ENCODE measurements at regions not wholly inside any gene's neighbourhood (a gene's known extent, or its start where the extent isn't known, plus 50 kb on each side); places are given as distances from the start of the nearest gene placed in this dataset.
A peak's percentile ranks its signal among the peaks of the same experiment; 100 is the strongest.
"Not testable (repeated sequence)": the region's sequence is repeated elsewhere in the genome, so short reads cannot be mapped to it uniquely, and the experiment has no call there.

DNA sequence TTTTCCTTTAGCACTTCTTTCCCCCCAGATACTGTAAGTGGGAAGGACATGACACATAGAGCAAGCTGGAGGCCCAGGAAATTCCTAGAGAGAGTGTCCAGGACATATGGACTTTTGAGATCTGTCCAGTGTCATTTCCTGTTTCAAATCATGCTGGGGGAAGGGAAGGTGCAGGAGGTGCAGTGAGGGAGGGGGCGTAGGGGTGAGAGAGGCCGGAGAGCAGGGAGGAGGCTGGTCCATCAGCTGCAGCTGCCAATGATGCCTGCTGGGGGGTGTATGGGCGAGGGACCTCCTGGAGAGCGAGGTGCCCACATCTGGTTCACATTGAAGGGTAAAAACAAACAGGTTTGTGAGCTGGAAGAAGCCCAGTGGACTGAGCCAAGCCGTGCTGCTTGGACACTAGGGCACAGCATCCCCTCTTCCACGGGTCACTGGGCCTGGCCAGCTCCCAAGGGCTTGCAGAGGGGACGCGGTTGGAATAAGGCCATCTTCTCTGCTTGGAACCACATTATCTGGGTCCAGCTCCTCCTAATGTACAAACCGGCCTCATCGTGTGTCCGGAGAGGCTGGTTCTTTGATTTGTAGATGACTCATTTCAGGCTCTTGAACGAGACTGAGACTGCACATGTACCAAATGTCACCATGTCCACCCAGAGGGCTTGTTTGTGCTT, 70.4 kb upstream of the SMURF2 start:
- Mint-ChIP-seq H3K27ac (no peak overlapping the region), H3K4me3 (no peak overlapping the region), H3K9me3 (no peaks in the 10 kb centered on the region), H3K4me1 (peaks cover 11% of the 10 kb centered on the region), H3K27me3 (no peaks in the 10 kb centered on the region), H3K36me3 (ENCODE audit: low read depth) (no peaks in the 10 kb centered on the region)
- ATAC-seq (no peak), DNase-seq (no peak)

DNA sequence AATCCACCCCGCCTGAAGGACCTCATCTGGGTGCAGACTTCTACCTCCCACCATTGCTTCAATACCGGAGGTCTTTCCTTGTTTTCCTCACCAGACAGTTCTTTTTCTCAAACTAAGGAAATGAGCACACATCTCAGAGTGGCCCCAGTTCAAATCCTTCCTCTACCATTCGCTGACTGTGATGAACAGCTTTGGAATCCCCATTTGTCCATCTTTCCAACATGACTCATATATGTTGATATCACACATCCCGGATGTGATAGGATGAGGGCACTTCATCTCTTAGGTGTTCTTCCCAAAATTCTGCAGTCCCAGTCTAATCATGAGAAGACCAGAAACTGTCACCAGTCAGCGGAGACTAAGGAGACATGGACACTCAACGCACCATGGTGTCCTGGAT, 67.9 kb upstream of the SMURF2 start:
- ATAC-seq; H3K9me3 Mint-ChIP-seq; H3K4me3 Mint-ChIP-seq; H3K27ac Mint-ChIP-seq; DNase-seq; H3K4me1 Mint-ChIP-seq; H3K36me3 Mint-ChIP-seq (ENCODE audit: low read depth); H3K27me3 Mint-ChIP-seq: not testable (repeated sequence)

DNA sequence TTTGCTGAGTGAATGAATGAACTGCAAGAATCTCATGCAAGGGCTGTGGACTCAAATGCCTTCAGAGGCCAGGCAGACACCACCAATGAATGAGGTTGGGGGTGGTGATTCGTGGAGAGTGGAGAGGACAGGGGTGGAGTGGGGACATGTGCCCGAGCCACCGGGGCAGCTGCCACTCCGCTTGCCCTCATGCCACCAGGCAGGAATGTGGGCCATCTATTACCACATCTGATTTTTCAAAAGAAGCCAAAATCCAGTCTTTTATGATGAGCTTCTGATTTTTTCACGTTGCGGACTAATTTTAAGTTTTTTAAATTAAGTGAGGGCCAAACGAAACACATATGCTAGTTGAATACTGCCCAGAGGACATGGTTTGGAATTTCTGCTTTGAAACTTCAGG, 67.1 kb upstream of the SMURF2 start:
- ATAC-seq (no peak), DNase-seq (no peak)
- Mint-ChIP-seq H3K4me3 (no peak overlapping the region), H3K9me3 (no peaks in the 10 kb centered on the region), H3K4me1 (no peaks in the 10 kb centered on the region), H3K27me3 (no peaks in the 10 kb centered on the region), H3K36me3 (ENCODE audit: low read depth) (no peaks in the 10 kb centered on the region), H3K27ac (no peak overlapping the region)

DNA sequence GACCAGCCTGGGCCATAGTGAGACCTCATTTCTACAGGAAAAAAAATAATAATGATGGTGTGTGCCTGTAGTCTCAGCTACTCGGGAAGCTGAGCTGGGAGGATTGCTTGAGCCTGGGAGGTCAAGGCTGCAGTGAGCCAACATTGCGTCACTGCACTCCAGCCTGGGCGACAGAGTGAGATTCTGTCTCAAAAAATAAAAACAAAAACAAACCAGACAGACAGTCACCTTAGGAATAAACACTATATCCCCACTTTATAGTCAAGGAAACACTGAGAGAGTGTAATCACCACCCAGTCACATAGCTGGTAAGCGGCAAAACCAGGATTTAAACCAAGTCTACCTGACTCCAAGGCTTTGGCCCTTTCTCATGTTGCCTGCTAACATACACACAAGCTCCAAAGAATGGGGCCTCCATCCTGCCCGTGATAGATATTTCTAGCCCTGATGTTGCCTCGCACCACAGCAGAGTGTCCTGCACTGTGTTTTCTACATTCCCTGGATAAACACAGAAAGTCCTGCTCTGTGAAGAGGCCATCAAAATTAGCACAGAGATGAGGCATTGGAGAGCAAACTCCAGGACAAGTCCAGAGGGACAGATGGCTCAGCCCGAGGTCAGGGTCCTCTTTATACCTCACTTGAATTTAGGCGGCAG, 66.1 kb upstream of the SMURF2 start:
- Mint-ChIP-seq H3K27ac (no peak overlapping the region), H3K9me3 (no peaks in the 10 kb centered on the region), H3K4me3 (no peak overlapping the region), H3K27me3 (no peaks in the 10 kb centered on the region), H3K4me1 (no peaks in the 10 kb centered on the region), H3K36me3 (ENCODE audit: low read depth) (no peaks in the 10 kb centered on the region)
- ATAC-seq (no peak), DNase-seq (no peak)

DNA sequence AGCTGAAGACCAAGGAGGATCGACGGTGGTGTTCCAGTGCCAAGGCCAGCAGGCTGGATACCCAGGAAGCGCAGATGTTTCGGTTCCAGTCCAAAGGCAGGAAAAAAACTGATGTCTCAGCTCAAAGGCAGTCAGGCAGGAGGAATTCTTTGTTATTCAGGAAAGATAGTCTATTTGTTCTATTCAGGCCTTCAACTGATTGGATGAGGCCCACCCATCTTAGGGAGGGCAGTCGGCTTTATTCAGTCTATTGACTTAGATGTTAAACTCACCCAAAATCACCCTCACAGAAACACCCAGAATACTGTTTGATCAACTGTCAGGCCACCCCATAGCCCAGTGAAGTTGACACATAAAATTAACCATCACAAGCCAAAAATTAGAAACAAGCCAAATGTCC, 63.9 kb upstream of the SMURF2 start:
- ATAC-seq; H3K9me3 Mint-ChIP-seq; H3K27ac Mint-ChIP-seq; DNase-seq; H3K4me1 Mint-ChIP-seq; H3K27me3 Mint-ChIP-seq; H3K36me3 Mint-ChIP-seq (ENCODE audit: low read depth); H3K4me3 Mint-ChIP-seq: not testable (repeated sequence)

DNA sequence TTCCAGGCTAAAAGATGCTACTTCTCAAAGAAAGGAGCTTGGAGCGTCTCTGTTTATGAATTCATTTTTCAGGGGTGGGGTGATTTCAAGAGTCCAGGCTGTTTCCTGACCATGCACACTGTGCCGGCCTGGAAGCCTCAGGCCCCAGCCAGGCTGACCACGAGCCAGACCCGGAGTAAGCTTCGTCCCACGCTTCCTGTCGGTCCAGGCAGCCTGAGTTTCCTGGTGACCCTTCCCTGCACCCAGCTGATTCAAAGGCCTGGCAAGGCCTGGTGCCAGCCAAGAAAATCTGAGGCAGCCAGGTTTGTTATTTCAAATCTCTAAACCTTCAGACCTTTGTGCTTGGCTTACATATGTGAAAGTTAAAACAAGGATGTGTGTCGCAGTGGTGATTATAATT, 62.1 kb upstream of the SMURF2 start:
- ATAC-seq, result not testable (repeated sequence)

DNA sequence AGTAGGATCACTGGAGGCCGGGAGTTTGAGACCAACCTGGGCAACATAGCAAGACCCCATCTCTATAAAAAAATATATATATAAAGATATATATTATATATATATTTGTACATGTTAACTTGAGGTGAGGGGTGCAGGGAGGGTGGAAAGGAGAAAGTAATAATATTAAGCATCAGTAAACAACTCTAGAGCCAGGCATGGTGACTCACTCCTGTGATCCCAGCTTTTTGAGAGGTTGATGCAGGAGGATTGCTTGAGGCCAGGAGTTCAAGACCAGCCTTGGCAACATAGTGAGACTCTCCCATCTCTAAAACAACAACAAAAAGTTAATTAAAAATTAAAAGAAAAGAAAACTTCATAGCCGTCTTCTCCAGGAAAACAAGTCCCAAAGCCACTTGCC, 61.7 kb upstream of the SMURF2 start:
- ATAC-seq (no peak), DNase-seq (no peak)
- no peaks in the 10 kb centered on the region for H3K4me1 Mint-ChIP-seq
- H3K36me3 Mint-ChIP-seq (ENCODE audit: low read depth), result no peaks in the 10 kb centered on the region
- no peak overlapping the region for H3K27ac Mint-ChIP-seq
- no peaks in the 10 kb centered on the region for H3K27me3 Mint-ChIP-seq
- H3K4me3 Mint-ChIP-seq, result no peak overlapping the region
- no peaks in the 10 kb centered on the region for H3K9me3 Mint-ChIP-seq

More for the DNA sequence above, 62.1 kb upstream of the SMURF2 start:
- not testable (repeated sequence) for H3K36me3 Mint-ChIP-seq (ENCODE audit: low read depth); H3K27me3 Mint-ChIP-seq; H3K4me1 Mint-ChIP-seq; H3K4me3 Mint-ChIP-seq; H3K9me3 Mint-ChIP-seq; H3K27ac Mint-ChIP-seq; DNase-seq

DNA sequence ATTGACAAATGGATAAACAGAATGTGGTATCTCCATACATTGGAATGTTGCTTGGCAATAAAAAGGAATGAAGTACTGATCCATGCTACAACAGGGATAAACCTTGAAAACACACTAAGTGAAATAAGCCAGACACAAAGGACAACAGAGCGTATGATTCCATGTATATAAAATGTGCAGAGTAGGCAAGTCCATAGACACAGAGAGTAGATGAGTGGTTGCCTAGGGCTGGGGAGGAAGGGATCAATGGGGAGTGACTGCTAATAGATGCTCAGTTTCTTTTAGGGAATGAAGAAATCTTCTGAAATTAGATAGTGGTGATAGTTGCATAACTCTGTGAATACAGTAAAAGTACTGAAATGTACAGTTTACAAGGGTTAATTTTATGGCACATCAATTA, 59.4 kb upstream of the SMURF2 start:
- not testable (repeated sequence) for H3K36me3 Mint-ChIP-seq (ENCODE audit: low read depth); H3K9me3 Mint-ChIP-seq

DNA sequence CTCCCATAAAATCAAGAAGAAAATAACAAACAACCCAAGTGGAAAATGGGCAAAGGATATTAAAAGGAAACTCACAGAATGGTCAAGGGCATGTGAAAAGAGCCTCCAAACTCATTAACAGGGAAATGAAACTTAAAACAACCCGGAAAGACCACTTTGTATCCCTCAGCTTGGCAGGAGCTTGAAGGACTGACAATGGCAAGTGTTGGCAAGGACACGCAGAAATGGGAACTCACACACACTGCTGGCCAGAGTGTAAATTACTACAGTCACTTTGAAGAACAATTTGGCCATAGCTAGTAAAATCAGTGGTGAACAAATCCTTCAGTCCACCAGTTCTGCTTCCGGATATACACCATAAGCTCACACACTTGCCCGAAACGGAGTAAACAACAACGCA, 58.1 kb upstream of the SMURF2 start:
- H3K27me3 Mint-ChIP-seq, DNase-seq, ATAC-seq: not testable (repeated sequence)

More for the DNA sequence above, 59.4 kb upstream of the SMURF2 start:
- not testable (repeated sequence) for H3K27me3 Mint-ChIP-seq, ATAC-seq, H3K4me1 Mint-ChIP-seq, DNase-seq, H3K4me3 Mint-ChIP-seq, H3K27ac Mint-ChIP-seq

DNA sequence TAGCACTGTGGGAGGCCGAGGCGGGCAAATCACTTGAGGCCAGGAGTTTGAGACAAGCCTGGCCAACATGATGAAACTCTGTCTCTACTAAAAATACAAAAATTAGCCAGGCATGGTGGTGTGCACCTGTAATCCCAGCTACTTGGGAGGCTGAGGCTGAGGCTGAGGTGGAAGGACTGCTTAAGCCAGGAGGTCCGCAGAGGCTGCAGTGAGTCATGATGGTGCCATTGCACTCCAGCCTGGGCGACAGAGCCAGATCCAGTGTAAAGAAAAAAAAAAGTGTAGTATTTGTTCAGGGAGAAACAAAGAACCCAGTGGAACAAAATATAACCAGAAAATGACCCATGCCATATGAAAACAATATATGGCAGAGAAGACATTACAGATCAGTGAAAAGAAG, 57.4 kb upstream of the SMURF2 start:
- H3K4me1 Mint-ChIP-seq; H3K27ac Mint-ChIP-seq; H3K4me3 Mint-ChIP-seq; H3K9me3 Mint-ChIP-seq; H3K36me3 Mint-ChIP-seq (ENCODE audit: low read depth); DNase-seq; H3K27me3 Mint-ChIP-seq; ATAC-seq: not testable (repeated sequence)

More for the DNA sequence above, 58.1 kb upstream of the SMURF2 start:
- not testable (repeated sequence) for H3K9me3 Mint-ChIP-seq; H3K36me3 Mint-ChIP-seq (ENCODE audit: low read depth); H3K4me1 Mint-ChIP-seq; H3K27ac Mint-ChIP-seq; H3K4me3 Mint-ChIP-seq

DNA sequence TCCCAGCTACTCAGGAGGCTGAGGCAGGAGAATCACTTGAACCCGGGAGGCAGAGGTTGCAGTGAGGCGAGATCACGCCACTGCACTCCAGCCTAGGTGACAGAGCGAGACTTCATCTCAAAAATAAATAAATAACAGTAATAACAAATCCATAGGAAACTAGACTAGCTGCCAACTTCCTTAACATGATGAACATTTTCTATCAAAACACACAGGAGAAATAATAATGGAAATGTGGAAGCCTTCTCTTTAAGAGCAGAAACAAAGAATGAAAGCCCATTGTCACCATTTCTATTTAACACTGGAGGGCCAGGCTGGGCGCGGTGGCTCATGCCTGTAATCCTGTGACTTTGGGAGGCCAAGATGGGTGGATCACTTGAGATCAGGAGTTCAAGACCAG, 56.7 kb upstream of the SMURF2 start:
- not testable (repeated sequence) for H3K27ac Mint-ChIP-seq; H3K4me3 Mint-ChIP-seq; H3K4me1 Mint-ChIP-seq; ATAC-seq; H3K36me3 Mint-ChIP-seq (ENCODE audit: low read depth); H3K9me3 Mint-ChIP-seq; H3K27me3 Mint-ChIP-seq; DNase-seq

DNA sequence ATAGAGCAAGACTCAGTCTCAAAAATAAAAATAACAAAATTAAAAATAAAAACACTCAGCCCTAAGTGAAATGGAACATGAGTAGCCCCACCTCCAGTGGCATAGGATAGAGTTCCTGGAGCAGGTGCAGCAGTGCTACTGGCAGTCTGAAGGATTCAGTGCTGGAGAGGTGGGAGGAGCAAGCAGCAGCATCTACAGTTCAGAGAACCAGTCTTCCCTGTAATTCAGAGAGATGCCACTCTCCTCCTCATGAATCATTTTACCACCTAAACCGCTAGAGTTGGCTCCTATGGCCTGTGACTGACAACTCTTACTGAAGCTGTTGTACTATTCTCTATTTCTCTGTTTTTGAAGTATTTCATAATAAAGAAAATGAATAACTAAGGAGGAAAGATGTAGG, 56.0 kb upstream of the SMURF2 start:
- Mint-ChIP-seq H3K4me1 (peaks cover 12% of the 10 kb centered on the region), H3K9me3 (no peaks in the 10 kb centered on the region), H3K36me3 (ENCODE audit: low read depth) (no peaks in the 10 kb centered on the region), H3K27me3 (no peaks in the 10 kb centered on the region), H3K27ac (no peak overlapping the region), H3K4me3 (no peak overlapping the region)
- no peak for ATAC-seq
- no peak for DNase-seq

DNA sequence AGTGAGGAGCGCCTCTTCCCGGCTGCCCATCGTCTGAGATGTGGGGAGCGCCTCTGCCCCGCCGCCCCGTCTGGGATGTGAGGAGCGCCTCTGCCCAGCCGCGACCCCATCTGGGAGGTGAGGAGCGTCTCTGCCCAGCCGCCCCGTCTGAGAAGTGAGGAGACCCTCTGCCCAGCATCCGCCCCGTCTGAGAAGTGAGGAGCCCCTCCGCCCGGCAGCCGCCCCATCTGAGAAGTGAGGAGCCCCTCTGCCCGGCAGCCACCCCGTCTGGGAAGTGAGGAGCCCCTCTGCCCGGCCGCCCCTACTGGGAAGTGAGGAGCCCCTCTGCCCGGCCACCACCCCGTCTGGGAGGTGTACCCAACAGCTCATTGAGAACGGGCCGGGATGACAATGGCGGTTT, 54.4 kb upstream of the SMURF2 start:
- H3K36me3 Mint-ChIP-seq (ENCODE audit: low read depth); H3K9me3 Mint-ChIP-seq; H3K27ac Mint-ChIP-seq; H3K27me3 Mint-ChIP-seq; H3K4me3 Mint-ChIP-seq; DNase-seq; ATAC-seq: not testable (repeated sequence)
- peaks cover 24% of the 10 kb centered on the region for H3K4me1 Mint-ChIP-seq

DNA sequence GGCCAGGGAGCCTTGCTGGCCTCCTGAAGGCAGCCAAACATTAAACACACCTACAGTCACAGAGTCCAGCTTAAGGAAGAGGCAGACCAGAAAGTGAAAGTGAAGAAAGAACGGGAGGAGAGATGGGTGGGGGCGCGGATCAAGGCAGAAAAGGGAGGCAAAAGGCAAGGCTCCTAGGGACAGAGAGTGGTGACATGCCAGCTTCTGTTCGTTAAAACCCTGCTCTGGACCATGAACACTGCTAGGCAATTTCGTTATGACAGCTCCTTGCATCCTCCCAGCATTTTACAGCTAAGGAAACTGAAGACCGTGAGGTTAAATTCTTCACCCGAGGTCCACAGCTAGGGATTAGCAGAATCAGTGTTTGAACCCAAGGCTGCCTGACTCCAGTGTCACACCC, 51.7 kb upstream of the SMURF2 start:
- not testable (repeated sequence) for DNase-seq; H3K36me3 Mint-ChIP-seq (ENCODE audit: low read depth); H3K9me3 Mint-ChIP-seq; H3K27me3 Mint-ChIP-seq
- peak; percentile 21 for ATAC-seq
- H3K27ac Mint-ChIP-seq, result peak overlapping the region; percentile 33
- peaks cover 44% of the 10 kb centered on the region for H3K4me1 Mint-ChIP-seq
- peak overlapping the region; percentile 67 for H3K4me3 Mint-ChIP-seq

DNA sequence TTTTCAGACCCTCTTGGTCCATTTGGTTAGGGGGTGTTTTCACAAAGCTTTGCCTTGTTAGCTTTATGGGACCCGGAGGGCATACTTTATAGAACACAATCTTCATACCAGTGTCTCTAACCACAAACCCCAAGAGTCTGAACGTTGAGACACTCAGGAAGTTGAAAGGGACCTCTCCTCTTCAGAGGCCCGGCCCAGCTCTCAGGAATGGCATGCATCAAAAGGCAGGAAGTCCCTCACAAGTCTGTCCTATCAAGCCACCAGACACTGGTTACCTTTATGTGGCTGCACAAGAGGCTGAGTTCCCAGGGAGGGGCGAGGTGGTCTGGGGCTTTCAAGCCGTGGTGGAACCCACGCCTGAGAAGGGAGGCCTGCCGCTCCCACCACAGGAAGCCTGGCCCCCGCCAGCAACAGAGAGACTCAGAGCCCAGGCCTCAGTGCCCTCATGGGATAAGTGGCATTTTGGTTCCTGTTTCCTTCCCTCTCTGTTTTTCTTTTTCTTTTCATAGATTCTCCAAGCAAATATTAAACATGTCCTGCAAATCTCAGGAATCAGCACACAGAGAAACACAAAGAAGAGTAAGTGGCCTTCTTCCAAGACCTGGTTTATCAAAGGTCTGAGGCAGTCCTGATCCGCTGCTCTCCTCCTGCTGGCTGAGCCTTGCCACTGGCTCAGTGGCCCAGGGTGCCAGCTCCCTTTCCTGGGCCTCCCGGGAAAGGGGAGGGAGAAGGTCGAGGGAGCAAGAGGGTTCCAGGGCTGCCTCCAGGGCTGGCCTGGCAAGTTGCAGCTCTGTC, 50.6 kb upstream of the SMURF2 start:
- DNase-seq (peak; percentile 40), ATAC-seq (peak; percentile 62)
- not testable (repeated sequence) for H3K36me3 Mint-ChIP-seq (ENCODE audit: low read depth); H3K9me3 Mint-ChIP-seq; H3K27me3 Mint-ChIP-seq
- H3K4me3 Mint-ChIP-seq, result peak overlapping the region; percentile 67
- H3K27ac Mint-ChIP-seq, result peak overlapping the region; percentile 82
- H3K4me1 Mint-ChIP-seq, result peaks cover 52% of the 10 kb centered on the region

Data from activated naive CD8-positive, alpha-beta T cell treated with anti-CD3 and anti-CD28 coated beads, Interleukin-2, amount 50 U/mL, for 24 hours (primary cell).